ENCODE measurements at regions not wholly inside any gene's neighbourhood (a gene's known extent, or its start where the extent isn't known, plus 50 kb on each side); places are given as distances from the start of the nearest gene placed in this dataset.

- DNase-seq (ENCODE audit: extremely low spot score), result no peak
- CTCF ChIA-PET, result no interaction called here
- TF ChIP-seq TARDBP (IDR thresholded peaks at IDR 0.05) (no peak), ELF4 (IDR thresholded peaks at IDR 0.05) (no peak), FOXA1 (IDR thresholded peaks at IDR 0.05) (no peak), BHLHE40 (IDR thresholded peaks at IDR 0.05; ENCODE audit: borderline replicate concordance) (no peak), FOXK2 (IDR thresholded peaks at IDR 0.05) (no peak), LEF1 (IDR thresholded peaks at IDR 0.05; ENCODE audit: borderline replicate concordance) (no peak)
Measured at GRCh38 chrX:5646818-5647217, 581.8 kb downstream of the NLGN4X start.

DNA sequence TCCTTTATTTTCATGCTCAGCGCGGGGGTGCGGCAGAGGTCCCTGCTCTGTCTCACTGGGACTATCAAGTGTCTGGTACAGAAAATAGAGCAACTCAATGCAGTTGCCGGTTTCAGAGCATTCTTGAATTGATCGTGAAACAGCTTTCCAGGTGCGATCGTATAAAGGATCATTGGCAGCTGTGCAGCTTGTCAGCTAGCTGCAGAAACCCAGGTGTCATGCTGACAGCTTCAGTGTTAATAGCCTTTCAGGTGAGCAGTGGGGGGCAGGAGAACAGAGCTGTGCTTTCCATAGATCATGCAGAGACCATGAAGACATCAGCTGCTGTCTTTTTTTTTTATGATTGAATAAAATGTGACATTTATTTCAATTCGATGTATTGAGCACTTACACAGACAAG, 583.9 kb downstream of the NLGN4X start:
- ChIA-PET POLR2A (no interaction called here), CTCF (no interaction called here)
- no peak for TF ChIP-seq LEF1 (IDR thresholded peaks at IDR 0.05; ENCODE audit: borderline replicate concordance)
- TF ChIP-seq L3MBTL2 (conservative IDR thresholded peaks at IDR 0.05), result no peak
- no peak for TF ChIP-seq SP1 (IDR thresholded peaks at IDR 0.05)
- TF ChIP-seq PKNOX1 (IDR thresholded peaks at IDR 0.05), result no peak
- TF ChIP-seq SUZ12 (IDR thresholded peaks at IDR 0.05), result no peak
- TF ChIP-seq TARDBP (IDR thresholded peaks at IDR 0.05), result no peak
- TF ChIP-seq ZNF384 (IDR thresholded peaks at IDR 0.05), result no peak
- no peak for TF ChIP-seq FOXK2 (IDR thresholded peaks at IDR 0.05)
- TF ChIP-seq BHLHE40 (IDR thresholded peaks at IDR 0.05; ENCODE audit: borderline replicate concordance), result no peak
- TF ChIP-seq FOXM1 (IDR thresholded peaks at IDR 0.05; ENCODE audit: borderline replicate concordance), result no peak
- TF ChIP-seq FOXA1 (IDR thresholded peaks at IDR 0.05), result no peak
- no peak for TF ChIP-seq ELF4 (IDR thresholded peaks at IDR 0.05)
- no peak for TF ChIP-seq NFRKB (IDR thresholded peaks at IDR 0.05)
- no peak for TF ChIP-seq ARNT (IDR thresholded peaks at IDR 0.05)
- no peak for TF ChIP-seq HDGF (IDR thresholded peaks at IDR 0.05; ENCODE audit: borderline replicate concordance)
- no peak for TF ChIP-seq CTBP1 (IDR thresholded peaks at IDR 0.05; ENCODE audit: borderline replicate concordance)
- no peak for DNase-seq (ENCODE audit: extremely low spot score)

More at GRCh38 chrX:5646818-5647217, 581.8 kb downstream of the NLGN4X start:
- POLR2A ChIA-PET, result no interaction called here

- CTCF ChIA-PET, result no interaction called here
- POLR2A ChIA-PET, result no interaction called here
- TF ChIP-seq SP1 (IDR thresholded peaks at IDR 0.05) (no peak), PKNOX1 (IDR thresholded peaks at IDR 0.05) (no peak), HDGF (IDR thresholded peaks at IDR 0.05; ENCODE audit: borderline replicate concordance) (no peak), FOXA1 (IDR thresholded peaks at IDR 0.05) (no peak), TARDBP (IDR thresholded peaks at IDR 0.05) (no peak), ELF4 (IDR thresholded peaks at IDR 0.05) (no peak), FOXM1 (IDR thresholded peaks at IDR 0.05; ENCODE audit: borderline replicate concordance) (no peak), FOXK2 (IDR thresholded peaks at IDR 0.05) (no peak), SUZ12 (IDR thresholded peaks at IDR 0.05) (no peak), ARNT (IDR thresholded peaks at IDR 0.05) (no peak), BHLHE40 (IDR thresholded peaks at IDR 0.05; ENCODE audit: borderline replicate concordance) (no peak), L3MBTL2 (conservative IDR thresholded peaks at IDR 0.05) (no peak), CTBP1 (IDR thresholded peaks at IDR 0.05; ENCODE audit: borderline replicate concordance) (no peak)
- no peak for DNase-seq (ENCODE audit: extremely low spot score)
Measured at GRCh38 chrX:5640071-5640470, 588.6 kb downstream of the NLGN4X start.

GRCh38 chrX:5638572-5638971, 590.1 kb downstream of the NLGN4X start:
- ChIA-PET POLR2A (no interaction called here), CTCF (no interaction called here)
- TF ChIP-seq FOXK2 (IDR thresholded peaks at IDR 0.05) (no peak), ELF4 (IDR thresholded peaks at IDR 0.05) (no peak), ARNT (IDR thresholded peaks at IDR 0.05) (no peak), SUZ12 (IDR thresholded peaks at IDR 0.05) (no peak), PKNOX1 (IDR thresholded peaks at IDR 0.05) (no peak), L3MBTL2 (conservative IDR thresholded peaks at IDR 0.05) (no peak), FOXM1 (IDR thresholded peaks at IDR 0.05; ENCODE audit: borderline replicate concordance) (no peak), CTBP1 (IDR thresholded peaks at IDR 0.05; ENCODE audit: borderline replicate concordance) (no peak), NFRKB (IDR thresholded peaks at IDR 0.05) (no peak), SP1 (IDR thresholded peaks at IDR 0.05) (no peak), HDGF (IDR thresholded peaks at IDR 0.05; ENCODE audit: borderline replicate concordance) (no peak), ZNF384 (IDR thresholded peaks at IDR 0.05) (no peak)
- no peak for DNase-seq (ENCODE audit: extremely low spot score)

DNA sequence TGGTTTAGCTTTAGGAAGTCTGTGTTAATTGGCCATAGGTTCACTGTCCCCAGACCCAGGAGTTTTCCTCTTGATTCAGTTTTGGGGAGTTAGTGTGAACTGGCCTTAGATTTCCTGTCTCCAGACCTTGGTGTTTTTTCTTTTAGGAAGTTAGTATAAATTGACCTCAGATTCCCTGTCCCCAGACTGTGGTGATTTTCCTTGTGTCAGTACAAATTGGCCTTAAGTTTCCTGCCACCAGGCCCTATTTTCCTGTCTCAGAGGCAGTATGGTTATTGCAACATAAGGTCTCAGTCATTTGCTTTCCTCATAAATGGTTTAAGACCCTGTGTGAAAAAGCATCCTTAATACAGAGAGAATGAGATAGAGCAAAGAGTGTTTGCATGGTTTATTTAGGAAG, 595.8 kb downstream of the NLGN4X start:
- CTCF ChIA-PET, result no interaction called here
- POLR2A ChIA-PET, result no interaction called here
- DNase-seq (ENCODE audit: extremely low spot score), result no peak
- TF ChIP-seq NFRKB (IDR thresholded peaks at IDR 0.05) (no peak), SUZ12 (IDR thresholded peaks at IDR 0.05) (no peak)

GRCh38 chrX:5632061-5632614, 596.5 kb downstream of the NLGN4X start:
- no peak for DNase-seq (ENCODE audit: extremely low spot score)
- TF ChIP-seq BHLHE40 (IDR thresholded peaks at IDR 0.05; ENCODE audit: borderline replicate concordance), result no peak
- no peak for TF ChIP-seq SUZ12 (IDR thresholded peaks at IDR 0.05)
- no peak for TF ChIP-seq LEF1 (IDR thresholded peaks at IDR 0.05; ENCODE audit: borderline replicate concordance)
- no peak for TF ChIP-seq L3MBTL2 (conservative IDR thresholded peaks at IDR 0.05)
- CTCF ChIA-PET, result no interaction called here

DNA sequence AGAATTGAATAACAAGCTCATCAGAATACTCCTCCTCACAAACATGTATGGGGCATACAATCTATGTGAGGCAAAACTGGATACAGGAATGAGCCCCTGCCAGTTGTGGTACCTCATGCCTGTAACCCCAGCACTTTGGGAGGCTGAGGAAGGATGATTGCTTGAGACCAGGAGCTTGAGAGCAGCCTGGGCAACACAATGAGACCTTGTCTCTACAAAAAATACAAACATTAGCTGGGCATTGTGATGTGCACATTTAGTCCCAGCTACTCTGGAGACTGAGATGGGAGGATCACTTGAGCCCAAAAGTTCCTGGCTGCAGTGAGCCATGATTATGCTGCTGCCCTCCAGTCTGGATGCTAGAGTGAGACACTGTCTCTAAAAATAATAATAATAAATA, 611.0 kb downstream of the NLGN4X start:
- TF ChIP-seq SP1 (IDR thresholded peaks at IDR 0.05), result no peak
- no peak for TF ChIP-seq FOXA1 (IDR thresholded peaks at IDR 0.05)
- TF ChIP-seq TARDBP (IDR thresholded peaks at IDR 0.05), result no peak
- no peak for TF ChIP-seq FOXK2 (IDR thresholded peaks at IDR 0.05)
- TF ChIP-seq ZNF384 (IDR thresholded peaks at IDR 0.05), result no peak
- no peak for TF ChIP-seq SUZ12 (IDR thresholded peaks at IDR 0.05)
- TF ChIP-seq FOXM1 (IDR thresholded peaks at IDR 0.05; ENCODE audit: borderline replicate concordance), result no peak
- no peak for TF ChIP-seq L3MBTL2 (conservative IDR thresholded peaks at IDR 0.05)
- no peak for DNase-seq (ENCODE audit: extremely low spot score)
- CTCF ChIA-PET, result no interaction called here
- POLR2A ChIA-PET, result no interaction called here

More at GRCh38 chrX:5632061-5632614, 596.5 kb downstream of the NLGN4X start:
- POLR2A ChIA-PET, result no interaction called here
